Suprapubic skin (tissue), 4 donors: ENCODE measurements at regions not wholly inside any gene's neighbourhood (a gene's known extent, or its start where the extent isn't known, plus 50 kb on each side); places are given as distances from the start of the nearest gene placed in this dataset.

ENCODE experiments used
- EP300 ChIP-seq: sonication (generic); formaldehyde crosslinking; IDR thresholded peaks from one replicate; pipeline ENCODE4 v1.6.1; 2017; ENCODE audit warnings: antibody characterized with exemption
- POLR2A ChIP-seq, 2 donors: fragments of 450-650 bp; IDR thresholded peaks; one replicate each; pipeline ENCODE4 v1.6.1; 2017; ENCODE audit warnings: antibody characterized with exemption in 2 of 2, mild to moderate bottlenecking in 2 of 2, moderate library complexity in 2 of 2
- POLR2AphosphoS5 ChIP-seq, 3 donors: sonication (generic); formaldehyde crosslinking; IDR thresholded peaks; one replicate each; pipeline ENCODE4 v1.6.1; 2017; ENCODE audit warnings: antibody characterized with exemption in 3 of 3
- TF ChIP-seq, protein P1 (sequence below), 2 donors: fragments of 200-600 bp in 1 of 2; fragments of 450-650 bp in 1 of 2; sonication (generic) in 1 of 2; IDR thresholded peaks; one replicate each; pipeline ENCODE4 v1.5.1; 2016 to 2019; ENCODE audit warnings: antibody characterized with exemption in 2 of 2, mild to moderate bottlenecking in 1 of 2, moderate library complexity in 1 of 2

DNA sequence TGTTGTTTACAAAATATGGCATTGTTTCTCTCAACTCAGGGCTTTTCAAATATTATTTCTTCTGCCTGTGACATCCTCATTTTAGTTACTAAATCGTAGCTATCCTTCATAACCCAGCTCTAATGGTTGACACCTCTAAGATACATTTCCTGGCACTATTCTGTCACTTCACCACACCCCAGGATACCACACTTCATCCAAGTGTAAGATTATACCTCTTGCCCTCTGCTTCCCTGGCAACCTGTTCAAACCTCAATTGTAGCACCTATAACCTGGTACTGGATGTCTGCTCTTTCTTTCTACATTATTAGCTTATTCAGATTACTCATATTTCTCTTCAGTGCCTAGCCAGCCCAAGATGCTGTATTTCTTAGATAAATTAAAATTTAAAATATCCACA, 175.7 kb upstream of the SPIN4 start:
- TF ChIP-seq POLR2A (IDR thresholded peaks at IDR 0.05) = no peak
- TF ChIP-seq, protein P1, sequence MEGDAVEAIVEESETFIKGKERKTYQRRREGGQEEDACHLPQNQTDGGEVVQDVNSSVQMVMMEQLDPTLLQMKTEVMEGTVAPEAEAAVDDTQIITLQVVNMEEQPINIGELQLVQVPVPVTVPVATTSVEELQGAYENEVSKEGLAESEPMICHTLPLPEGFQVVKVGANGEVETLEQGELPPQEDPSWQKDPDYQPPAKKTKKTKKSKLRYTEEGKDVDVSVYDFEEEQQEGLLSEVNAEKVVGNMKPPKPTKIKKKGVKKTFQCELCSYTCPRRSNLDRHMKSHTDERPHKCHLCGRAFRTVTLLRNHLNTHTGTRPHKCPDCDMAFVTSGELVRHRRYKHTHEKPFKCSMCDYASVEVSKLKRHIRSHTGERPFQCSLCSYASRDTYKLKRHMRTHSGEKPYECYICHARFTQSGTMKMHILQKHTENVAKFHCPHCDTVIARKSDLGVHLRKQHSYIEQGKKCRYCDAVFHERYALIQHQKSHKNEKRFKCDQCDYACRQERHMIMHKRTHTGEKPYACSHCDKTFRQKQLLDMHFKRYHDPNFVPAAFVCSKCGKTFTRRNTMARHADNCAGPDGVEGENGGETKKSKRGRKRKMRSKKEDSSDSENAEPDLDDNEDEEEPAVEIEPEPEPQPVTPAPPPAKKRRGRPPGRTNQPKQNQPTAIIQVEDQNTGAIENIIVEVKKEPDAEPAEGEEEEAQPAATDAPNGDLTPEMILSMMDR (IDR thresholded peaks at IDR 0.05) = no peak
- TF ChIP-seq EP300 = no peak
- TF ChIP-seq POLR2AphosphoS5 (IDR thresholded peaks at IDR 0.05) = no peak
